CD4-positive, alpha-beta memory T cell (primary cell): ENCODE measurements at regions not wholly inside any gene's neighbourhood (a gene's known extent, or its start where the extent isn't known, plus 50 kb on each side); places are given as distances from the start of the nearest gene placed in this dataset.

Experiments
- CTCF ChIA-PET: fragments of 350-600 bp; sonication (Branson Sonifier 250); formaldehyde crosslinking; loops from one replicate; lab custom pipeline; 2021; ENCODE audit warnings: inconsistent platforms; ENCODE audit not compliant: partially characterized antibody; lab: Charles Lee
- POLR2A ChIA-PET: fragments of 350-600 bp; sonication (Branson Sonifier 250); formaldehyde crosslinking; loops from one replicate; lab custom pipeline; 2021; ENCODE audit not compliant: partially characterized antibody; lab: Charles Lee
- DNase-seq, 5 donors: peaks; one replicate each; pipeline versions ENCODE4 v3.0.0 to v3.0.0-alpha.2; 2020 to 2022; ENCODE audit warnings: mixed read lengths in 1 of 5
- H3K27ac ChIP-seq: one replicate; pipeline ENCODE4 v1.7.0; 2013; ENCODE audit warnings: low read depth, low read length
- H3K27me3 ChIP-seq: 2 replicates; pipeline ENCODE4 v1.7.0; 2013; ENCODE audit warnings: mild to moderate bottlenecking, low read length, moderate library complexity; ENCODE audit not compliant: insufficient read depth
- H3K36me3 ChIP-seq: 2 replicates; pipeline ENCODE4 v1.7.0; 2013; ENCODE audit warnings: mild to moderate bottlenecking, low read length, moderate library complexity; ENCODE audit not compliant: insufficient read depth
- H3K4me1 ChIP-seq: 2 replicates; pipeline ENCODE4 v1.7.0; 2013; ENCODE audit warnings: mild to moderate bottlenecking, low read length, moderate library complexity; ENCODE audit not compliant: insufficient read depth
- H3K4me3 ChIP-seq, 2 donors: one replicate each; pipeline ENCODE4 v1.7.0; 2013; ENCODE audit warnings: low read length in 2 of 2, mild to moderate bottlenecking in 1 of 2
- H3K9me3 ChIP-seq, 2 donors: one replicate each; pipeline ENCODE4 v1.7.0; 2013; ENCODE audit warnings: low read length in 2 of 2, control low read depth in 1 of 2; ENCODE audit not compliant: control insufficient read depth in 1 of 2
- H3K27ac Mint-ChIP-seq, 7 donors: one replicate each; pipeline ENCODE4 v1.8.0; 2020 to 2021; ENCODE audit warnings: mixed read lengths in 7 of 7, mild to moderate bottlenecking in 6 of 7, inconsistent platforms in 3 of 7, moderate library complexity in 3 of 7
- H3K27me3 Mint-ChIP-seq, 2 donors: one replicate each; pipeline ENCODE4 v1.8.0; 2020 to 2021; ENCODE audit warnings: mixed read lengths in 2 of 2
- H3K36me3 Mint-ChIP-seq, 2 donors: one replicate each; pipeline ENCODE4 v1.8.0; 2020 to 2021; ENCODE audit warnings: mixed read lengths in 2 of 2, inconsistent platforms in 1 of 2, mild to moderate bottlenecking in 1 of 2
- H3K4me1 Mint-ChIP-seq, 4 donors: one replicate each; pipeline ENCODE4 v1.8.0; 2020 to 2021; ENCODE audit warnings: mixed read lengths in 4 of 4, mild to moderate bottlenecking in 1 of 4
- H3K4me3 Mint-ChIP-seq, 8 donors: one replicate each; pipeline ENCODE4 v1.8.0; 2020 to 2021; ENCODE audit warnings: mixed read lengths in 8 of 8, mild to moderate bottlenecking in 7 of 8, moderate library complexity in 6 of 8, inconsistent platforms in 3 of 8
- H3K9me3 Mint-ChIP-seq, 8 donors: one replicate each; pipeline ENCODE4 v1.8.0; 2020 to 2021; ENCODE audit warnings: mixed read lengths in 8 of 8, mild to moderate bottlenecking in 5 of 8, inconsistent platforms in 3 of 8, moderate library complexity in 1 of 8
- intact Hi-C: fragments of 100-400 bp; cut with micrococcal nuclease; formaldehyde crosslinking; loops from one replicate; pipeline ENCODE4 v1.15.1; 2023

DNA sequence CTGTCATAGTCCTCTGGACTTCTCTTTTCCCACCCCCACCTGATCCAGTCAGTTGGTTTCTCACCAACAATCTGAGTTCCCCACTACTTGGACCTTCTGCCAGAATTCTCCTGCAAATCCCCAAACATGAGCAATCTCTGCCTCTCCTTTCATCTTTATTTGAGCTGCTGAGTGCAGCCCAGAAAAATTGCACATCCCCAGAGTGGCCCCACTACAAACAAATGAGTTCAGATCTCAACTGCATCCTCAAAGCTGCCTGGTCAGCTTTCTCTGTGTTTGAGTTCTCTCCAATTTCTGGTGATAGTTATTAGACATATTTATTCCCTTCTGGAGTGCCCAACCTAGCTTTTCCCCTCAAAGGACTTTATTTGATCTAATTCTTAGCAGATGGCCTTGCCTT, 102.2 kb downstream of the PSAT1 start:
- Mint-ChIP-seq H3K4me1 (no peaks in the 10 kb centered on the region), H3K27ac (no peak overlapping the region), H3K4me3 (no peak overlapping the region), H3K36me3 (peaks cover 0 to 7% of the 10 kb centered on the region in 2 donors), H3K27me3 (peaks cover 4 to 8% of the 10 kb centered on the region in 2 donors), H3K9me3 (peaks cover 3 to 21% (median 13%) of the 10 kb centered on the region in 8 donors)
- no peaks in the 10 kb centered on the region for H3K4me1 ChIP-seq
- POLR2A ChIA-PET: no interaction called here
- no peaks in the 10 kb centered on the region for H3K36me3 ChIP-seq
- no peaks in the 10 kb centered on the region for H3K27me3 ChIP-seq
- intact Hi-C loops: no loop called here
- no peak overlapping the region for H3K27ac ChIP-seq
- DNase-seq: no peak
- no peaks in the 10 kb centered on the region for H3K9me3 ChIP-seq
- no peak overlapping the region for H3K4me3 ChIP-seq
- CTCF ChIA-PET: no interaction called here

- Histone ChIP-seq H3K4me3 (no peak overlapping the region), H3K36me3 (no peaks in the 10 kb centered on the region), H3K4me1 (no peaks in the 10 kb centered on the region), H3K27ac (no peak overlapping the region), H3K9me3 (no peaks in the 10 kb centered on the region), H3K27me3 (no peaks in the 10 kb centered on the region)
- ChIA-PET POLR2A (no interaction called here), CTCF (no interaction called here)
- Mint-ChIP-seq H3K9me3 (peaks cover 0 to 10% (median 5%) of the 10 kb centered on the region in 8 donors), H3K27ac (no peak overlapping the region), H3K36me3 (peaks cover 0 to 7% of the 10 kb centered on the region in 2 donors), H3K4me1 (no peaks in the 10 kb centered on the region), H3K4me3 (no peak overlapping the region), H3K27me3 (peaks cover 2 to 9% of the 10 kb centered on the region in 2 donors)
- intact Hi-C loops: no loop called here
- DNase-seq: no peak
Observed at GRCh38 chr9:78400496-78400895, 103.6 kb downstream of the PSAT1 start.

DNA sequence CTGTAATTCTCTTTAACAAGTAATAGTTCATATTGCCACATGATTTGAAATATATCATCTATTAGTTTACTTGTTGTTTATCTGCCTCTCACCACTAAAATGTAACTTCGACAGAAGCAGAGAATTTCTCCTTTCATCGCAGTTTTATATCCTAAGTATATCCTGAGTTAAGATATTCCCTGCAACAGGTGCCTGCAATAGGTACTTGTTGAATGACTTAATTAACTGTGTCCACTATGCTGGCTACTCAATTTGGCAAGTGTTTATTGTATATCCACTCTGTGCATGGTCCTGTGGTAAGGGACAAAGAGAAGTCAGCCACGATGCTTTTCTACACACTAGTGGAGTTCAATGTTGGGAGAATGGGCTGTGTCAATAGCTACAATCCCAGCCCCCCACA, 108.5 kb downstream of the PSAT1 start:
- H3K36me3 Mint-ChIP-seq: no peaks in the 10 kb centered on the region
- Histone ChIP-seq H3K4me3 (no peak overlapping the region), H3K36me3 (no peaks in the 10 kb centered on the region), H3K27ac (no peak overlapping the region), H3K4me1 (no peaks in the 10 kb centered on the region), H3K27me3 (no peaks in the 10 kb centered on the region), H3K9me3 (no peaks in the 10 kb centered on the region)
- peaks cover 0 to 2% (median 0%) of the 10 kb centered on the region in 8 donors for H3K9me3 Mint-ChIP-seq
- CTCF ChIA-PET: no interaction called here
- intact Hi-C loops: no loop called here
- no peak overlapping the region for H3K27ac Mint-ChIP-seq
- H3K27me3 Mint-ChIP-seq: peaks cover 6 to 12% of the 10 kb centered on the region in 2 donors
- no peaks in the 10 kb centered on the region for H3K4me1 Mint-ChIP-seq
- DNase-seq: no peak
- no peak overlapping the region for H3K4me3 Mint-ChIP-seq
- POLR2A ChIA-PET: no interaction called here

DNA sequence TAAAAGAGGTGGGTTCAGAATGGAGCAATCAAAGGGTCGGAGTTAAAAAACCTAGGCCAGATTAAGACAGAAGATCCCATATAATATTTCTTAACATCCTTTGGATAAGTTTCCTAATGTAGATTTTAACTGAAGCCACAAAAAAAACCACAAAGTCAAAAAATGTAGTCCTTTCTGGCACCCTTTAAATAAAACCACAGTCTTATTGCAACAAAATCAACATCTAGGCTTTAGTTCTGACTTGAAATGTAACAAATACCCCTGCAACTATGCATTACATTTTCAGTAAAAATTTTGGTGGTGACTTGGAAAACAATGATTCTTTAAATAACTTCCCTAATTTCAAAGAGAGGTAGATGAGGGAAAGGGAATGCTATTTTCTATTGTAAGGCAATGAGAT, 109.2 kb downstream of the PSAT1 start:
- Mint-ChIP-seq H3K4me1 (no peaks in the 10 kb centered on the region), H3K9me3 (peaks cover 0 to 4% (median 0%) of the 10 kb centered on the region in 8 donors), H3K27me3 (peaks cover 6 to 12% of the 10 kb centered on the region in 2 donors), H3K4me3 (no peak overlapping the region), H3K36me3 (no peaks in the 10 kb centered on the region), H3K27ac (no peak overlapping the region)
- Histone ChIP-seq H3K4me3 (no peak overlapping the region), H3K27ac (no peak overlapping the region), H3K9me3 (no peaks in the 10 kb centered on the region), H3K36me3 (no peaks in the 10 kb centered on the region), H3K27me3 (no peaks in the 10 kb centered on the region), H3K4me1 (no peaks in the 10 kb centered on the region)
- DNase-seq: no peak
- POLR2A ChIA-PET: no interaction called here
- intact Hi-C loops: no loop called here
- CTCF ChIA-PET: interaction anchor here (1.1 kb wide), 1 partner anchor 33 kb away, joined by 4 read pairs; no protein-coding TSS in a partner anchor

GRCh38 chr9:78406933-78407332, 110.0 kb downstream of the PSAT1 start:
- H3K4me3 Mint-ChIP-seq: no peak overlapping the region
- H3K4me1 Mint-ChIP-seq: no peaks in the 10 kb centered on the region
- Histone ChIP-seq H3K9me3 (no peaks in the 10 kb centered on the region), H3K4me3 (no peak overlapping the region), H3K27me3 (no peaks in the 10 kb centered on the region), H3K27ac (no peak overlapping the region), H3K4me1 (no peaks in the 10 kb centered on the region), H3K36me3 (no peaks in the 10 kb centered on the region)
- H3K36me3 Mint-ChIP-seq: no peaks in the 10 kb centered on the region
- POLR2A ChIA-PET: no interaction called here
- CTCF ChIA-PET: interaction anchor here (1.1 kb wide), 1 partner anchor 33 kb away, joined by 4 read pairs; no protein-coding TSS in a partner anchor
- DNase-seq: no peak
- peaks cover 0 to 4% (median 0%) of the 10 kb centered on the region in 8 donors for H3K9me3 Mint-ChIP-seq
- H3K27ac Mint-ChIP-seq: no peak overlapping the region
- H3K27me3 Mint-ChIP-seq: peaks cover 6 to 12% of the 10 kb centered on the region in 2 donors
- intact Hi-C loops: no loop called here

GRCh38 chr9:78407636-78408312, 110.8 kb downstream of the PSAT1 start:
- DNase-seq: no peak
- no peaks in the 10 kb centered on the region for H3K36me3 Mint-ChIP-seq
- Histone ChIP-seq H3K4me1 (no peaks in the 10 kb centered on the region), H3K36me3 (no peaks in the 10 kb centered on the region), H3K27ac (no peak overlapping the region), H3K4me3 (no peak overlapping the region), H3K27me3 (no peaks in the 10 kb centered on the region), H3K9me3 (no peaks in the 10 kb centered on the region)
- no peak overlapping the region for H3K4me3 Mint-ChIP-seq
- CTCF ChIA-PET: no interaction called here
- intact Hi-C loops: no loop called here
- H3K9me3 Mint-ChIP-seq: peaks cover 0 to 4% (median 0%) of the 10 kb centered on the region in 8 donors
- POLR2A ChIA-PET: no interaction called here
- peak overlapping the region in 1 of 7 donors; percentile 22 for H3K27ac Mint-ChIP-seq
- H3K27me3 Mint-ChIP-seq: peaks cover 6 to 12% of the 10 kb centered on the region in 2 donors
- H3K4me1 Mint-ChIP-seq: no peaks in the 10 kb centered on the region

GRCh38 chr9:78408388-78408787, 111.5 kb downstream of the PSAT1 start:
- no peak overlapping the region for H3K4me3 ChIP-seq
- H3K4me1 Mint-ChIP-seq: no peaks in the 10 kb centered on the region
- ChIA-PET CTCF (interaction anchor here (1.0 to 1.3 kb wide), 2 partner anchors 30 to 33 kb away, joined by 3 read pairs; no protein-coding TSS in a partner anchor), POLR2A (no interaction called here)
- H3K27me3 ChIP-seq: no peaks in the 10 kb centered on the region
- DNase-seq: no peak
- H3K36me3 ChIP-seq: no peaks in the 10 kb centered on the region
- H3K36me3 Mint-ChIP-seq: no peaks in the 10 kb centered on the region
- no peak overlapping the region for H3K27ac ChIP-seq
- peaks cover 0 to 4% (median 0%) of the 10 kb centered on the region in 8 donors for H3K9me3 Mint-ChIP-seq
- intact Hi-C loops: no loop called here
- no peaks in the 10 kb centered on the region for H3K4me1 ChIP-seq
- H3K27me3 Mint-ChIP-seq: peaks cover 6 to 9% of the 10 kb centered on the region in 2 donors
- H3K9me3 ChIP-seq: no peaks in the 10 kb centered on the region
- H3K27ac Mint-ChIP-seq: no peak overlapping the region
- no peak overlapping the region for H3K4me3 Mint-ChIP-seq
